ENCODE measurements at regions not wholly inside any gene's neighbourhood (a gene's known extent, or its start where the extent isn't known, plus 50 kb on each side); places are given as distances from the start of the nearest gene placed in this dataset.

DNA sequence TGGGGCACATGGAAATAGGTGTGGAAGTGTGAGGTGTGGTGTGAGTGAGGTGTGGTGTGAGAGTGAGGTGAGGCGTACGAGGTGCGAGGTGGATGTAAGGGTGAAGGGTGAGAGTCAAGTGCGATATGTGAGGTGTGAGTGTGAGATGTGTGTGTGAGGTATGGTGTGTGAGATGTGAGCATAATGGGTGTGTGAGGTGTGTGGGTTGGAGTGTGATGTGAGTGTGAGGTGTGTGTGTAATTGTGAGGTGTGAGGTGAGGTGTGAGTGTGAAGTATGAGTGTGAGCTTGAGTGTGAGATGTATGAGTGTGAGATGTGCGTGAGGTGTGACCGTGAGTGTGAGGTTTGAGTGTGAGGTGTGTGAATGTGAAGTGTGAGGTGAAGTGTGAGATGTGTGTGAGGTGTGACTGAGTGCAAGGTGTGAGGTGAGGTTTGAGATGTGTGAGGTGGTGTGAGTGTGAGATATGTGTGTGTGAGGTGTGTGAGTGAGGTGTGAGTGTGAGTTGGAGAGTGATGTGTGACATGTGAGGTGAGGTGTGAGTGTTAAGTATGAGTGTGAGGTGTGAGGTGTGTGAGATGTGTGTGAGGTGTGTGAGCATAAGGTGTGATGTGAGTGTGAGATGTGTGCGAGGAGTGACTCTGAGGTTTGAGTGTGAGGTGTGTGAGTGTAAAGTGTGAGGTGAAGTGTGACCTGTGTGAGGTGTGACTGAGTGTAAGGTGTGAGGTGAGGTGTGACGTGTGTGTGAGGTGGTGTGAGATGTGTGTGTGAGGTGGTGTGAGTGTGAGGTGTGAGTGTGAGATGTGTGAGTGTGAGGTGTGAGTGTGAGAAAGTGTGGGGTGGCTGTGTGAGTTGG lies 354.0 kb downstream of the FOXL1 start:
- Mint-ChIP-seq H3K27ac (no peak overlapping the region), H3K36me3 (no peaks in the 10 kb centered on the region), H3K27me3 (peaks cover 31% of the 10 kb centered on the region), H3K4me3 (no peak overlapping the region), H3K9me3 (ENCODE audit: low read depth) (no peaks in the 10 kb centered on the region), H3K4me1 (ENCODE audit: low read depth) (peaks cover 8% of the 10 kb centered on the region)

DNA sequence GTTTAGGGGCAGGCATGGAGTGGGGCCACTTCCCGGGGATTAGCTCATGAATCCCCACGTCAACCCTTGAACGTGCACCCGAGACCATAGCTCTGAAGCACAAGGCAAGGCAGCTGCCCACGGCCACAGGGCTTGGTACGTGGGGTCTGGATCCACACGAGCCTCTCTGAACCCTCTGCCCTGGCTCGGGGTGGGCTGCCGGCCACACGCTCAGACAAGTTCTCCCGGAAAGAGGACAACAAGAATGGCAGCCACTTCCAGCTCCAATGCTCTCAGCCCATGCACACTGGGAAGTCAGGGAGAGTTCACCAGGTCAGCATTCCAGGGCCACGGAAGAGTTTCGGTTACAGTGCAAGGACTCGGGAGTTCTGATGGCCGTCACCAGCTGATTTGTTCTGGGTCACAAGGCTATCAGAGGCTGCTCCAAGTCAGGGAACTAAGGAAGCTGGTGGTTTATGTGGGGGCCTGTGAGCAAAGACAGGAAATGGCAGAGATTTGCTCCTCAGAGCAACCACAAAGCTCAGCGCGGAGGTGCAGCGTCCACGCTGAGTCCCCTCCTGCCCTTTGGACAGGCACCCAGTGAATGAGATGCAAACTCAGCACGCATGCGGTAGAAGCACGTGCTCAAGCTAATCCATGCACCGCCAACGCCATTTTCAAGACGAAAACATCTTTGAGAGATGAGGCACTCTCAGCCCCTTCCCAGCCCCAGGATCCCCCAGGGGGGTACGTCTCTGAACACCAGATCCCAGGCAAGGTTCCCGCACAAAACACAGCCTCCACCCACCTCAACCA lies 356.4 kb downstream of the FOXL1 start:
- no peak overlapping the region for H3K4me3 Mint-ChIP-seq
- peaks cover 6% of the 10 kb centered on the region for H3K4me1 Mint-ChIP-seq (ENCODE audit: low read depth)
- H3K27me3 Mint-ChIP-seq = peaks cover 29% of the 10 kb centered on the region
- peaks cover 6% of the 10 kb centered on the region for H3K9me3 Mint-ChIP-seq (ENCODE audit: low read depth)
- H3K36me3 Mint-ChIP-seq = no peaks in the 10 kb centered on the region
- H3K27ac Mint-ChIP-seq = no peak overlapping the region

GRCh38 chr16:86939609-86940008 lies 361.3 kb downstream of the FOXL1 start:
- Mint-ChIP-seq H3K4me1 (ENCODE audit: low read depth) (peaks cover 5% of the 10 kb centered on the region), H3K9me3 (ENCODE audit: low read depth) (peaks cover 11% of the 10 kb centered on the region), H3K36me3 (no peaks in the 10 kb centered on the region), H3K27me3 (peaks cover 22% of the 10 kb centered on the region), H3K27ac (no peak overlapping the region), H3K4me3 (no peak overlapping the region)

DNA sequence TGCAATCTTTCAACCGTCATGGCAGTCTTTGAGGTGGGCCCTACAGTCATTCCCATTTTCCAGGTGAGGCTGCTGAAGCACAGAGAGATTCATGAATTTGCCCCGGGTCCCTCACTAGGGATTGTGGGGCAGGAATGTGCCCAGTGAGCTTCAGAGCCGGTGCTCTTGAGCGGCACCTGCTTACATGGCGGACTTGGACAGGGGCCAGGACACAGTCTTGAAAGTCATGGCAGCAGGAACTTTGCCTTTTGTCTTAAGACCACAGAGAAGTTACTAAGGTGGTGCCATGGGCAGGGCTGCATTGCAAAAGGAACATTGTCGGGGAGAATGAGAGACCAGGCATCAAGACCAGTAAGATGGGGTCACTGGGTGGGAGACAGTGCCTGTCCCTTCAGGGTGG lies 363.4 kb downstream of the FOXL1 start:
- peaks cover 11% of the 10 kb centered on the region for H3K27me3 Mint-ChIP-seq
- no peaks in the 10 kb centered on the region for H3K36me3 Mint-ChIP-seq
- no peak overlapping the region for H3K4me3 Mint-ChIP-seq
- peaks cover 11% of the 10 kb centered on the region for H3K9me3 Mint-ChIP-seq (ENCODE audit: low read depth)
- H3K27ac Mint-ChIP-seq = no peak overlapping the region
- no peaks in the 10 kb centered on the region for H3K4me1 Mint-ChIP-seq (ENCODE audit: low read depth)

GRCh38 chr16:86942151-86943051 lies 364.1 kb downstream of the FOXL1 start:
- no peaks in the 10 kb centered on the region for H3K4me1 Mint-ChIP-seq (ENCODE audit: low read depth)
- H3K27me3 Mint-ChIP-seq = peaks cover 5% of the 10 kb centered on the region
- H3K4me3 Mint-ChIP-seq = no peak overlapping the region
- H3K27ac Mint-ChIP-seq = no peak overlapping the region
- H3K36me3 Mint-ChIP-seq = no peaks in the 10 kb centered on the region
- peaks cover 11% of the 10 kb centered on the region for H3K9me3 Mint-ChIP-seq (ENCODE audit: low read depth)

DNA sequence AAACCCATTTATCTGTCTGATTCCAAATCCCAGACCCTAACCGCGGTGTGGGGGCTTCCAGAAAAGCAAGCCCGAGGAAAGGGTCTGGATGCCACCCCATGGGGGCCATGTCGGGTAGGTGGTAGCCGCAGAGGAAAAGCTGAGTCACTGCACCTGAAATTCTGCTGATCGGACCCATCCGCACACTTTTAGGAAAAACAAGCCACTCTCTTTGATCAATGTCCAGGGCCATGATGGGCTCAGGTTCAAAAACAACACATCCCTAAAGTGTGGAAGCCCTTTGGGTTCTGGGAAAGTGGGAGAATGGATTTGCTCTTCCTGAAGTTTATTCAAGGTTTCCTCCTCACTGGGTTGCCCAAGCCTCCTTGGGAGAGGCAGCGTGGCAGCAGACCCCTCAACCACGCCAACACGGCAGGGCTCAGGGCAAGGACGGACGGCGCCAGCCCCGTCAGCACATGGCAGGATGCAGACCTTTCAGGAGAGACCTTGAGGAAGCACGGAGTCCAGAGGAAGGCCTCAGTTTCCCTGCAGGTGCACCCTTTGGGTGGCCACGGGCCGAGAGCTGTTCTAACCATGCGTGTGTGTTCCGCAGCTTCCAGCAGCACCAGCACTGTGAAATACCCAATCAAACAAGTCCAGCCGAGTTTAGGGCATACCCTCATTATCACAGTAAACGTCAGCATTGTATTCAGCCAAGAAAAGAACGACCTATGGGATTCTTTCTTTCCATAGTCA lies 367.0 kb downstream of the FOXL1 start:
- no peaks in the 10 kb centered on the region for H3K27me3 Mint-ChIP-seq
- H3K4me3 Mint-ChIP-seq = no peak overlapping the region
- no peaks in the 10 kb centered on the region for H3K9me3 Mint-ChIP-seq (ENCODE audit: low read depth)
- no peaks in the 10 kb centered on the region for H3K4me1 Mint-ChIP-seq (ENCODE audit: low read depth)
- H3K36me3 Mint-ChIP-seq = no peaks in the 10 kb centered on the region
- no peak overlapping the region for H3K27ac Mint-ChIP-seq

- H3K9me3 Mint-ChIP-seq (ENCODE audit: low read depth) = no peaks in the 10 kb centered on the region
- H3K4me1 Mint-ChIP-seq (ENCODE audit: low read depth) = no peaks in the 10 kb centered on the region
- no peak overlapping the region for H3K4me3 Mint-ChIP-seq
- no peaks in the 10 kb centered on the region for H3K36me3 Mint-ChIP-seq
- H3K27ac Mint-ChIP-seq = no peak overlapping the region
- no peaks in the 10 kb centered on the region for H3K27me3 Mint-ChIP-seq
These were observed 368.0 kb downstream of the FOXL1 start for GRCh38 chr16:86946396-86946795.

- Mint-ChIP-seq H3K36me3 (no peaks in the 10 kb centered on the region), H3K4me3 (no peak overlapping the region), H3K4me1 (ENCODE audit: low read depth) (no peaks in the 10 kb centered on the region), H3K27ac (no peak overlapping the region), H3K9me3 (ENCODE audit: low read depth) (no peaks in the 10 kb centered on the region), H3K27me3 (no peaks in the 10 kb centered on the region)
These were observed 368.6 kb downstream of the FOXL1 start for GRCh38 chr16:86946981-86947380.

- no peaks in the 10 kb centered on the region for H3K36me3 Mint-ChIP-seq
- H3K4me3 Mint-ChIP-seq = no peak overlapping the region
- H3K27ac Mint-ChIP-seq = no peak overlapping the region
- peaks cover 4% of the 10 kb centered on the region for H3K27me3 Mint-ChIP-seq
- no peaks in the 10 kb centered on the region for H3K9me3 Mint-ChIP-seq (ENCODE audit: low read depth)
- H3K4me1 Mint-ChIP-seq (ENCODE audit: low read depth) = no peaks in the 10 kb centered on the region
These were observed 369.1 kb downstream of the C16orf95 start for GRCh38 chr16:86948046-86948445.

DNA sequence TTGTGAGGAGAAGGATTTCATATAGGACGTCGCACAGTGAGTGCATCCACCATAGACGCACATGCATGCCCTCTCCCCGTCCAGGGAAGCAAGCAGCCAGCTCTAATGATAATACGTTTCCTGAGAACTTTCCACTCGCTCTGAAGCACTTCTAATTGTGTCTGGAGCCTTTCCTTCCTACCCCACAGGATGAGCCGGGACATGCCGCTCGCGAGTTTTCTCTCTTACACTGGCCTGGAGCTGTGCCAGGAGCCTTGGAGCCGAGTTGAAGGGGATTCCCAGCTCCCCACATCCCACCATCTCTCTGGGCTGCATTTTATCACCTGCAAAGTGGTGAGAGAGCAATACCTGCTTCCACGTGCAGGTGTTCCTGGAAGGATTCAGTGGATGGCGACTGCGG lies 368.1 kb downstream of the C16orf95 start:
- H3K27ac Mint-ChIP-seq = no peak overlapping the region
- peaks cover 4% of the 10 kb centered on the region for H3K27me3 Mint-ChIP-seq
- H3K9me3 Mint-ChIP-seq (ENCODE audit: low read depth) = no peaks in the 10 kb centered on the region
- no peaks in the 10 kb centered on the region for H3K36me3 Mint-ChIP-seq
- H3K4me3 Mint-ChIP-seq = no peak overlapping the region
- H3K4me1 Mint-ChIP-seq (ENCODE audit: low read depth) = no peaks in the 10 kb centered on the region

DNA sequence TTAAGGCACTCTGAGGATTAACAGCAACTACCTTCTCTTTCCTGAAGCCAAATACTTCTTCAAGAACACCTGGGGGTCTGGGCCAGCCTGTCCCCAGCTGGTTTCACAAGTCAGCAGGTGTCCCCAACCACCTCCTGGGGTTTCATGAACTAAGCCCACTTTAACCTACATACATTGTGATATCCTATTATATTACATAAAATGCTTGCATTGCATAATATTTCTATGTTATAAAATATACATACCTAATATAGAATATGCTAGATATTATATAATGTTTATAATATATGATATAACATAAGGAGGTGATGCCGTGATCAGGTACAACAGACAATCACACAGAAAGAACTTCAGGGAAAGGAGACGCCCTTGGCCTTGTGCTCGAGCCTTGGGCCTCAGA lies 367.6 kb downstream of the C16orf95 start:
- Mint-ChIP-seq H3K4me3 (no peak overlapping the region), H3K9me3 (ENCODE audit: low read depth) (no peaks in the 10 kb centered on the region), H3K27ac (no peak overlapping the region), H3K4me1 (ENCODE audit: low read depth) (no peaks in the 10 kb centered on the region), H3K27me3 (peaks cover 4% of the 10 kb centered on the region), H3K36me3 (no peaks in the 10 kb centered on the region)

DNA sequence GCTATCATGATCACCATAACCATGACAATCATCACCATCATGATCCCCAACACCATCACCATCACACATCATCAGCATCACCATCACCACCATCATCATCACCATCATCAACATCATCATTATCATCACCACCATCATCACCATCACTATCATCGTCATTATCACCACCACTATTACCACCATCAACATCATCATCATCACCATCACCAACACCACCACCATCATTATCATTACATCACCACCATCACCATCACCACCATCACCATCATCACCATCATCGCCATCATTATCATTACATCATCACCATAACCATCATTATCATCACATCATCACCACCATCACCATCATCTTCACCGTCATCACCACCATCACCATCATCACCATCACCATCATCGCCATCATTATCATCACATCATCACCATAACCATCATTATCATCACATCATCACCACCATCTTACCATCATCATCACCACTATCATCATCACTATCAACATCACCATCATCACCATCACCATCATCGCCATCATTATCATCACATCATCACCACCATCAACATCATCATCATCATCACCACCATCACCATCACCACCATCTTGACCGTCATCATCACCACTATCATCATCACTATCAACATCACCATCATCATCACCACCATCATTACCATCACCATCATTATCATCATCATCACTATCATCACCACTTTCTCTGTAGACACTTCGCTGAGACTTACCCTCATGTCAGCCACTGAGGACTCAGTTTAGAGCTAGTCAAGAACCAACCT lies 366.0 kb downstream of the C16orf95 start:
- no peaks in the 10 kb centered on the region for H3K4me1 Mint-ChIP-seq (ENCODE audit: low read depth)
- H3K9me3 Mint-ChIP-seq (ENCODE audit: low read depth) = no peaks in the 10 kb centered on the region
- no peak overlapping the region for H3K27ac Mint-ChIP-seq
- H3K36me3 Mint-ChIP-seq = no peaks in the 10 kb centered on the region
- H3K27me3 Mint-ChIP-seq = peaks cover 4% of the 10 kb centered on the region
- no peak overlapping the region for H3K4me3 Mint-ChIP-seq

DNA sequence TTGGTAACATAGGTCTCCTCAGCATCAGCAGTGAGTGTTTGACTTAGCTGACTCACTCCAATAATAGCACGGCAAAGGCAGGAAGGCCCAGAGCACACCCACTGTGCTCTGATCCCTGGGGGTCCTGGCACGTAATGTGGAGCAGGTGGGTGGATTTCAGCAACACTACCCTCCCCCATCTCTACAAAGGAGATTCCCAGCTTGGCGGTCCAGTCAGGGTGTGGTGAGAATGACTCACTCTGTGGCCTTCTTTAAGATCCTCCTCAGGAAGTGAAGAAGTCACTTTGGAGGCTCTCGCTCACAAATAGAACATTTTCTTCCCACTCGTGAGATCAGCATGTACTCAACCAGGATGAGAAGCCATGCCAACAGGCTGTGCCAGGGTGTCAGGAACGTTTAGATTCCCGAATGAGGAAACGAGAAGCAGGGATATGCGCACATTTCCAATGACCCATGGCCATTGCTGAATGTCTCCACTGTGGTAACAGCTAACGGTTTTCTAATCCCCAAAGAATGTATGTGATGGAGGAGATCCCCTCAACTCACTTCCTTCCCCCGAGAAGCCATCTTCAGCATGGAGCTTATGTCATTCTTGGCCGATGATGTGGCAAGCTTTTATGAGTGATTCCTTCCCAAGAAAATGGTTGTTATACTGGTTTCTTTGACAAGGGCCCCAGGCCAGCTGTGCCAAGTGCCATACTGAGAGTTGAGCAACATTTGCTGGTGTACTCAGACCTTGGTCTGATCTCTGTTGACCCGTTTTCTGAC lies 365.2 kb downstream of the C16orf95 start:
- Mint-ChIP-seq H3K9me3 (ENCODE audit: low read depth) (no peaks in the 10 kb centered on the region), H3K4me1 (ENCODE audit: low read depth) (peaks cover 6% of the 10 kb centered on the region), H3K36me3 (no peaks in the 10 kb centered on the region), H3K27me3 (peaks cover 5% of the 10 kb centered on the region), H3K27ac (no peak overlapping the region), H3K4me3 (no peak overlapping the region)
